ENCODE measurements at regions not wholly inside any gene's neighbourhood (a gene's known extent, or its start where the extent isn't known, plus 50 kb on each side); places are given as distances from the start of the nearest gene placed in this dataset.

DNA sequence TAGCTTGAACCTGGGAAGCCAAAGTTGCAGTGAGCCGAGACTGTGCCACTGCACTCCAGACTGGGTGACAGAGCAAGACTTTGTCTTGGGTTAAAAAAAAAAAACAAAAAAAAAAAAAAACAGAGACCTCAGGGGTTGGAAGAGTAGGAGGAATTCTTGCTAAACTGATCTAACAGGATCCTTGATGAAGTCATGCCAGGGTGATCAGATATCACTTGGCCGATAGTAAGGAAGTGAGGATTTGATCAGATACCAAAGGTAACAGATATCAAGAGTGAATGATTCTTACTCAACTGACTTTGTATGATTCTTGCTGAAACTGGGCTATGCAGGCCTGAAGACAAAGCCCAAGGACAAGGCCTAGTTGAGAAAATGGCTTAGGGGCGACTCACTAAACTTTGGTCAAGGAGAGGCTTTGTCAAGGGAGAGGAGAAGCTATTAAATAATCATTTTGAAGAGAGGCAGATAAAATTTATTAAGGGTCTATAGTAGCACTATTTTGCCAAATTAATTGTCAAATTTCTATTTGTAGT is 624.7 kb downstream of the UTRN start:
- H3K56ac ChIP-seq (ENCODE audit: insufficient read length, low read depth, low read length): no peak overlapping the region

More for the DNA sequence above, 624.7 kb downstream of the UTRN start:
- Histone ChIP-seq H4K5ac (ENCODE audit: insufficient read length, low read depth, low read length) (no peak overlapping the region), H3K14ac (ENCODE audit: insufficient read depth, low read length) (no peak overlapping the region), H2AFZ (ENCODE audit: low read length) (no peak overlapping the region), H3T11ph (ENCODE audit: low read length) (no peak overlapping the region), H3K4me1 (ENCODE audit: insufficient read depth, low read length) (no peaks in the 10 kb centered on the region), H2AK5ac (ENCODE audit: insufficient read length, low read length) (no peak overlapping the region), H3K79me2 (ENCODE audit: insufficient read depth, low read length) (no peaks in the 10 kb centered on the region), H3K4ac (ENCODE audit: low read depth, low read length) (no peak overlapping the region), H3K23ac (ENCODE audit: insufficient read length, low read depth, low read length) (no peak overlapping the region), H3K79me1 (ENCODE audit: insufficient read depth, low read depth, low read length, poor library complexity, severe bottlenecking) (no peaks in the 10 kb centered on the region), H3K27ac (ENCODE audit: insufficient read length, low read depth, low read length) (no peak overlapping the region), H2BK20ac (ENCODE audit: low read depth, low read length, poor library complexity, severe bottlenecking) (no peak overlapping the region), H4K20me1 (ENCODE audit: control insufficient read depth, insufficient read depth, insufficient read length) (no peaks in the 10 kb centered on the region), H2BK120ac (ENCODE audit: low read depth, low read length, poor library complexity, severe bottlenecking) (no peak overlapping the region), H2BK5ac (ENCODE audit: insufficient read length, low read length) (no peak overlapping the region), H4K8ac (replicated peaks; ENCODE audit: insufficient read length, low read depth, low read length) (no peak overlapping the region), H3K23me2 (ENCODE audit: insufficient read length, low read depth, low read length, poor library complexity, severe bottlenecking) (no peaks in the 10 kb centered on the region), H3K9ac (ENCODE audit: extremely low read depth, insufficient read length, low read length) (no peak overlapping the region), H2BK12ac (ENCODE audit: insufficient read length, low read depth, low read length) (no peak overlapping the region), H3K4me2 (ENCODE audit: insufficient read depth, insufficient read length, low read length) (no peak overlapping the region), H4K91ac (ENCODE audit: insufficient read length, low read depth, low read length) (no peak overlapping the region), H3K18ac (ENCODE audit: insufficient read length, low read depth, low read length) (no peak overlapping the region), H3K27me3 (ENCODE audit: insufficient read depth, low read length) (no peaks in the 10 kb centered on the region), H2BK15ac (ENCODE audit: low read depth, low read length) (no peak overlapping the region), H3K9me3 (ENCODE audit: control insufficient read depth, low read depth, low read length) (no peaks in the 10 kb centered on the region)
- DNase-seq: no peak
- TF ChIP-seq, protein P1, sequence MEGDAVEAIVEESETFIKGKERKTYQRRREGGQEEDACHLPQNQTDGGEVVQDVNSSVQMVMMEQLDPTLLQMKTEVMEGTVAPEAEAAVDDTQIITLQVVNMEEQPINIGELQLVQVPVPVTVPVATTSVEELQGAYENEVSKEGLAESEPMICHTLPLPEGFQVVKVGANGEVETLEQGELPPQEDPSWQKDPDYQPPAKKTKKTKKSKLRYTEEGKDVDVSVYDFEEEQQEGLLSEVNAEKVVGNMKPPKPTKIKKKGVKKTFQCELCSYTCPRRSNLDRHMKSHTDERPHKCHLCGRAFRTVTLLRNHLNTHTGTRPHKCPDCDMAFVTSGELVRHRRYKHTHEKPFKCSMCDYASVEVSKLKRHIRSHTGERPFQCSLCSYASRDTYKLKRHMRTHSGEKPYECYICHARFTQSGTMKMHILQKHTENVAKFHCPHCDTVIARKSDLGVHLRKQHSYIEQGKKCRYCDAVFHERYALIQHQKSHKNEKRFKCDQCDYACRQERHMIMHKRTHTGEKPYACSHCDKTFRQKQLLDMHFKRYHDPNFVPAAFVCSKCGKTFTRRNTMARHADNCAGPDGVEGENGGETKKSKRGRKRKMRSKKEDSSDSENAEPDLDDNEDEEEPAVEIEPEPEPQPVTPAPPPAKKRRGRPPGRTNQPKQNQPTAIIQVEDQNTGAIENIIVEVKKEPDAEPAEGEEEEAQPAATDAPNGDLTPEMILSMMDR (conservative IDR thresholded peaks at IDR 0.05): no peak
- Mint-ChIP-seq H3K36me3 (ENCODE audit: insufficient read depth in 1 of 3, low read depth in 3 of 3) (peaks cover 0 to 10% (median 1%) of the 10 kb centered on the region in 3 experiments; a peak in 2 of 7 replicates), H3K27ac (no peak overlapping the region), H3K4me1 (peaks cover 0 to 4% of the 10 kb centered on the region in 2 experiments; a peak in 1 of 4 replicates), H3K9me3 (no peaks in the 10 kb centered on the region; a peak in 2 of 5 replicates), H3K4me3 (no peak overlapping the region), H3K27me3 (ENCODE audit: low read depth) (no peaks in the 10 kb centered on the region)
- no CpG with 5 or more reads among the region's 3 CpGs for WGBS (ENCODE audit: extremely low coverage, insufficient read length, low lambda C conversion rate)

All from H9 (cell line).